Vagina (tissue), 2 donors: ENCODE measurements at regions not wholly inside any gene's neighbourhood (a gene's known extent, or its start where the extent isn't known, plus 50 kb on each side); places are given as distances from the start of the nearest gene placed in this dataset.

Source experiments
- CTCF ChIP-seq, 3 experiments: fragments of 450-650 bp in 2 of 3; fragments of 200-600 bp in 1 of 3; sonication (generic) in 1 of 3; IDR thresholded peaks; one replicate each; pipeline ENCODE4 v1.5.1; 2017 to 2019; ENCODE audit warnings: antibody characterized with exemption in 3 of 3, mild to moderate bottlenecking in 2 of 3, moderate library complexity in 2 of 3
- POLR2A ChIP-seq, 2 donors: fragments of 450-650 bp; IDR thresholded peaks; one replicate each; pipeline ENCODE4 v1.6.1; 2017; ENCODE audit warnings: antibody characterized with exemption in 2 of 2, mild to moderate bottlenecking in 2 of 2, moderate library complexity in 2 of 2

GRCh38 chr3:22981861-22982260 is 221.3 kb upstream of the UBE2E2 start:
- TF ChIP-seq POLR2A (IDR thresholded peaks at IDR 0.05) (no peak), CTCF (IDR thresholded peaks at IDR 0.05) (no peak)
